GM21576 (cell line): ENCODE measurements at regions not wholly inside any gene's neighbourhood (a gene's known extent, or its start where the extent isn't known, plus 50 kb on each side); places are given as distances from the start of the nearest gene placed in this dataset.
"Not testable (repeated sequence)": the region's sequence is repeated elsewhere in the genome, so short reads cannot be mapped to it uniquely, and the experiment has no call there.

Experiments used
- ATAC-seq: cut with Tn5 transposase; IDR thresholded peaks from one replicate; pipeline ENCODE4 v1.9.1; 2021; ENCODE audit warnings: mild to moderate bottlenecking, moderate library complexity; ENCODE audit not compliant: unreplicated experiment

DNA sequence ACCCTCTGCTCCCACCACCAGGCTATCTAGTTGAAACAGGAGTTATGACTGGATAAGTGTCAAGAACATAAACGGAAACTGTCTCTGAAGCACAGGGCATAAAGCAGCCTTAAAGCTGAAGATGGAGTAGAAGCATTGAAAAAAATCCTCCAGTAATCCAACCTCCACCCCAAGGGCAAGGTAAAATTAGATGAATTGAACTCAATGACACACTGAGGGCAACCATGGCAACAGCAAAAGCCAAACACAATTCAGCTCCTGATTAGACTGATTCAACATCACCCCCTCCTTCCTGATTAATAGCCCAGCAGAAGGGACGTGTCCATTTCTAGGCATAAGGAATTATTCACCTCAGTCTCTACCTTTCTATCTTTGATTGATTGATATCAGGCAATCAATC, 183.2 kb upstream of the MAP3K1 start:
- no peak for ATAC-seq

DNA sequence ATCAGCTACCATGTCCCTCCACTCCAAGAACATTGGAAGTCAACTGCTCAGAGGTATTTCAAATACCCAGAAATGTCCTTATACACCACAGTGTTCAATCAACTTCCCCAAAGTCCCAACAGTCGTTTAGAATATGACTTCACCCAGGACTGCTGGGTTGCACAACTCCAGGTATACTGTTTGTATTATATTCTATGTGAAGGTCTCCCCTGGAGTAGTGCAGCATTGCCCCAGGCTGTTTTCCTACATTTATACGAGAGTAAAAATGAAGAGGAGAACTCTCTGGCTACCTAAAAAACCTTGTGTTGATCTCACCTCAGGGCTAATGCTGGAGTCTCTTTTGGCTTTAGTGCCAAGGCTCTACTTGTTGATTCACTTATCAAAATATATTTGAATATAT, 183.6 kb upstream of the MAP3K1 start:
- no peak for ATAC-seq

DNA sequence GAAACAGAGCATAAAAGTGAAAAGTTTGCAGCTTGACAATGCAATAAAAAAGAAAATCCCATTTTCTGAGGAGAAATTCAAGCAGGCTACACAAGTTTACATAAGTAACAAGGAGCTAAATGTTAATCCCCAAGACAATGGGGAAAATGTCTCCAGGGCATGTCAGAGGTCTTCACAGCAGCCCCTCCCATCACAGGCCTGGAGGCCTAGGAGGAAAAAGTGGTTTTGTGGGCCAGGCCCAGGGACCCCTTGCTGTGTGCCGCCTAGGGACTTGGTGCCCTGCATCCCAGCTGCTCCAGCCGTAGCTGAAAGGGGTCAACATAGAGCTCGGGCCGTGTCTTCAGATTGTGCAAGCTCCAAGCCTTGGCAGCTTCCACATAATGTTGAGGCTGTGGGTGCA, 186.7 kb upstream of the MAP3K1 start:
- not testable (repeated sequence) for ATAC-seq

DNA sequence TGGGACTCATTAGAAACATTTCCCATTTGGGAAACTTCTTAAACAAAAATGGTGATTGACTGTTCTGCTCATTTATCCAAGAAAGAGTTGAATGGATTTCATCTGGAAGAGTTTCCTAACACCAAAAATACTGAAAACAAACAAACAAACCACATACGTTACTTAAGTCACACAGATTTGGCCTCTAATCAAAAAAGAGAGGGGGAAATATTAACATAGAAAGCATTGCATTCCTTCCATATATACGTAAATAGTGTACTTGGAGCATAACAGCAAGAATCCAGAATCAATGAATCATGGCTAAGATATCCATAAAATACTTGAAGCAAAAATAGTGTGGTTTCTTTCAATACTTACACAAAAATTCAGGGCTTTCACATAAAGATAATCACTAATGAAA, 189.8 kb upstream of the MAP3K1 start:
- no peak for ATAC-seq

DNA sequence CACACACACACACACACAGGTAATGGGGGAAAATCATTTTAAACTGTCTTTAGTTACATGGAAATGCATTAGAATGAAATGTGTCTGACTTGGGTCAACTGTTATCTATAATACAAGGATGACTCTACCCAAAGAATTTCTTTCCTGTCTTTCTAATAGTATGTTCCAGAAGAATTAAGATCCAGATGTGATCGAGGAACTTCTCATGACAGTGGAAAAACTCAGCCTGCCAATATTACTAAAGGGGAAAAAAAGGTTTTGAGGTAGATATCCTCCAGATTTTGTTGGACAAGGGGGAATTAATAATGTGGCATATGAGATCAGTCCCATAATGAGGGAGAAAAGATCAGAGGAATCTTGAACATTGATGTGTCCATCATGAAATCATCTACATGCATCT, 190.6 kb upstream of the MAP3K1 start:
- ATAC-seq = no peak

DNA sequence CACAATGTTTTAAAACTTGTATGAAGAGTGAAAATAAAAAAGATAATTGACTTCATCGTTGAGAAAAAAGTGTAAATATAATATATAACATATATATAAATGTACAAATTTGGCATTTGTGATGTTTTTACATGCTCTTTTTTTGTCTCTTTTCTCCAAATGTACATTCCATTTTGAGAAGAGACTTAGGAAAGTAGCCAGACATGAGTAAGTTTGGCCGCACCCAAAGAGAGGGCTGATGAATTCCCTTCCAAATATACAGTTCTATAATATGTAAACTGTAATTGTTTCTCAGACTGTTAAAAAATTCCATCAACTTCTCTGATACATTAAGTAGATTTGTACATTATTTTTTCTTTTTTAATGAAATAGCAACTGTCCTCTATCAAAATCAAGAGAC, 193.2 kb upstream of the MAP3K1 start:
- no peak for ATAC-seq

DNA sequence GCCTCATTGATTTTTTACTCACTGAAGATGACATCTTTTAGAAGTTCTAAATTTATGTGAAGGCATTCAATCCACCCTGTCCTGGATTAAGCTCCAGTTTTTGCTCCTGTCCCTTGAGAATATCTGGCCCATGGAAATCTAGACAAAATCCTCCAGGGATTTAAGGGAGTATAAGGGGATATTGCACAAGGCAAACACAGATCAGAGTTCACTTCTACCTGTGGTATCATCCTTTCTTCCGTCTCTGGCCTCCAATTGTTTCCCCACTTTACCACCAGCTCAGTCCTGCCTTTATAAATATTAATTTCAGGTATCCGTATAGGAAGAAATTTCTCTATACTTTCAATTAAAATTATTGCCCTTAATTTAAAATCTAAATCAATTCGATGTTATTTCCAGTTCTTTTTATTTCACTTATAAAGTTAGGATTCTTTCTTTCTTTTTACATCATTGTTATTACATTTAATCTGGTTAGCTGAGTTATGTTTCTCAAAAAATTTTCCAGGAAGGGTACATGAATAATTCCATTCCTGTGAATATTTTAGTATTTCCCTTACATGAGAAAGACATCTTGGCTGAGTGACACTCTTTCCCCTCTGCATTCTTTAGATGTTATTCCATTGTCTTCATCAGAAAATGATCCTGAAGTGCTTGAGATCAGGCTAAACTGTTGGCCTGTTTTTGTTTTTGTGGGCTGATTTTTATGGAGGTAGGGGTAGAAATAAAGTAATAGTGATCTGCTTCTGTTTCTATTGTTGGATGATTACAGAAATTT, 194.3 kb upstream of the MAP3K1 start:
- ATAC-seq = no peak

DNA sequence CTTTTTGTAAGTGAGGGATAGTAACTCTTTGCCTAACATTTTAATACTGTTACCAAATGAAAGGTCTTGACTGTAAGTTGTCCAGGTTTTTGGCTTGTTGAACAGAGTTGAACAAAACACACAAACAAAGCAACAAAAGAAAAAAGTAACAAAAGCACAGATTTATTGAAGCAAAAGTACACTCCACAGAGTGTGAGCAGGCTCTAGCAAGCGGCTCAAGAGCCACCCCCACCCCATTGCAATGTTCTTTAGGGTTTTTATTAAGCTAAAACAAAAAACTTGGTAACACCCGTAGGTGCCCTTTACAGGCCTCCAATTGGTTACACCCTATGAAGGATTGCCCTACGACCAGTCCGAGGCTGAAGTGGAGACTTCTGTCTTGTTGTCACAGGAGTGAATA, 197.4 kb upstream of the MAP3K1 start:
- ATAC-seq = no peak

DNA sequence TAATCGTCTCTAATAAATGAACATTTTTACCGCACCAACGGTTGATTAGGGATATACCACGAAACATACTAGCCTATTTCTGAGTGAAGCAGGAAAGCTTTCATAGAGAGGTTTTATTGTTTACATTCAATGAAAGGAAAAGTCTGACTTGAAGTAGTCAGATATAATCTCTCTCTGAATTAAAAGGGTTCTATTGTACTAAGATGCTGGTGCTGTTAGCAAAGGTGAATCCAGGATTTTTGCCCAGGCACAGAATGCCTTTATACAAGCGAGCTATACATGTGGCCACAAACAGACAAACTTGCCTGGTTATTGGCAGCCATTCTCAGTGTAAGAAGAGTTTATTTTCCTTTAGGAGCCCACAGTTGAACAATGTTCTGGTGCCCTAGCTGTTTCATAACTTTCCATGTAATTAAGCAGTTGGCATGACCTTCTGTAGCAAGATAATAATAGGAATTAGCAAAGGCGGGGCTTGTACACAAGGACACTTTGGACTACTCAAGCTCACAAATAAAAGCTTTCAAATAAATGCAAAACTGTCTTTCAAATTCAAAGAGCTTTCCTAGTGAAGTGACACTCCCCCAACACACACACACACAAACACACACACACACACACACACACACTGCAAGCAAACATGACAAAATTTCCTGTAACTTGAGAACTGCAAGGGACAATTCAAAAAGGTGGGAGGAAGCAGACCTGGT, 198.7 kb upstream of the MAP3K1 start:
- no peak for ATAC-seq

DNA sequence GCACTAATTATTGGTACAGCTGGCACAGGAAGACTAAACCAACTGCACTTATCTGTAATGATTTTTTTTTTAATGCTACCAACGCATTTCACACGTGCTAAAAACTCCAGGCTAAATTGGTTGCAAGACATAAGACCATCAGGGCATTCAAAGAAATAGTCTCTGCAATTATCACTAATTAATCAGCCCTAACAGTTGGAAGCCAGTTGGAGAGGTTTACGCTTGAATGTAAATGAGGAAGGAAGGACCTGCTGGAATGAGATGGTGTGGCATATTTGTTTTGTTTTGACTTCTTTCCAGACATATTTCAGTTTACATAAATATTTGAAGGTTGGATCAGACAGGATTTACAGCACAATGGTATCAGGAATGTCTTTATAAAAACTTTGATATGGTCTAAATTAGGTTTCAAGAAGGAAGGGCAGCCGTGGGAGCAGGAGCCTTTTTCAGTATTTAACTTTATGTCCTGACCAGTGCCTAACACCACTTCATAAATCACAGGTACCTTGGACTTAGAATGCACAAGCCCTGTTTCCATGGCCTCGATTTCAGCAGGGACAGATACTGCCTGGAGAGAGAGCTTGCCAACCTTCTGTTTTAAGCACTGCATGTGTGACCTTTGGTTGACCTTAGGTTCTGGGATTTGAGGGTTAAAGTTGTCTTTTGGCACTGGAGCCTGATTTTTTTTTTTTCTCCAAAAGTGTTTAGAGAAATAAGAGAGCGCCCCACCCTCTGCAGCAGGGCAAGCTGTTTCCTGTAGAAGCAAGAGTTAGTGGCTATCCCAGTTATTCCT, 199.8 kb upstream of the MAP3K1 start:
- no peak for ATAC-seq

DNA sequence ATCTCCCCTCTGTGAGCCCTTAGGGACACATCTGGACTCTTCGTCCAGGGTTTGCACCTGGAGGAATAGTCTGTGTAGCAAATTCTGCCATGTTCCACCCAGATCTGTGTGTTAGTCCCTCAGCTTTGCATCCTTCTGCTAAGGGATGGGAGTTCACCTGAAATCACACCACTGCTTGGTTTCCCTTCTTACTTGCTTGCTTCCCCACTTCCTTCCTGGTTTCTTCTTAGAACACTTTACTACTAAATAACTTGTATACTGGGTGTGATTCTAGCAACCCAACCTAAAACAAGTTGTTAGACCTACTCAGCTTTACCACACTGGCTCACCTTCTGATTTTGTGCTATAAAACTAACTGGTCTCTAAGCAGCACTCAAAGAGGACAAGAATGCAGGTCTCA, 202.6 kb upstream of the MAP3K1 start:
- no peak for ATAC-seq

DNA sequence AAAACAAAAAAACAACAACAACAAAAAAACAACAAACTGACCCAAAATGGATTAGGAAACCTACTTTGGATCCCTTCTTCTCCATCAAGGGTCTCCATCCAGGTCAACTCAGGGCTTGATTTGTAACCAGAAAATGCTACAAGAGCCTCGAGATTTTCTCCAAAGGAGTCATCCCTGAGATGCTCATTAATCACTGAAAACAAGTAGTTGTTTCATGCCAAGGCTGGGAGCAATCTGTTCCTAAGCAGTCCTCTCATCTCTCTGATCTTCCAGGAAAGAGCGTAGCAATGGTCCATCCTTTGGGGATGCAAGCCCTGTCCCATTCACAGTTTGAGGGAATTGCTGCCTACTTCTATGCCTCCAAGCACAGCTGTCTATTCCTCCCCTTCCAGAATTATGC, 203.0 kb upstream of the MAP3K1 start:
- ATAC-seq = no peak

DNA sequence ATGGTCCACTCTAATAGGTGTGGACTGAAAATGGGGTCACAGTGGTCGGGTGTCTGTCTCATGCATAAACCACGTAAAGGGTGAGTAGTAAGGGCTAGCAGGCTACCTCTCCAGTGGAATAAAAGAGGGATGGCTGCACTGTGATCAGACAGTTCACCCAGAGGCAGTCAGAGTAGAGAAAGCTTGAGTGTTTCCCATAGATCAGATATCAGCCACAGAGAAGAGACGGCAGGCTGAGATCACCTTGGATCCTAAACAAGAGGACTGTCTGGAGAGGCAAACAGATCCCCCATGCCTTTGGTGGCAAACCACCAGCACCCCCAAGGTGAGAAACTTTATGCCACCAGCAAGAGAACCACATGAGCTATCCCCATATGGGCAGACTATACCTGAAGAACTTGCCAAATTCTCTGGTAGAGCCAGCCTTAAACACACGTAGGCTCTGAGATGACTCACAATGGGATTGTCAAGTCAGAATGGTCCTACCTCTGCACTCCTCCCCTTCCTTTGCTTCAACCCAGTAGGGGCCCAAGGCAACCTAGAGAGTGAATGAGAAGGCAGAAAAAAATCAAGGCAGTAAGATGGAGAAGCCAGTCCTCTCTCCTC, 205.2 kb upstream of the MAP3K1 start:
- no peak for ATAC-seq

DNA sequence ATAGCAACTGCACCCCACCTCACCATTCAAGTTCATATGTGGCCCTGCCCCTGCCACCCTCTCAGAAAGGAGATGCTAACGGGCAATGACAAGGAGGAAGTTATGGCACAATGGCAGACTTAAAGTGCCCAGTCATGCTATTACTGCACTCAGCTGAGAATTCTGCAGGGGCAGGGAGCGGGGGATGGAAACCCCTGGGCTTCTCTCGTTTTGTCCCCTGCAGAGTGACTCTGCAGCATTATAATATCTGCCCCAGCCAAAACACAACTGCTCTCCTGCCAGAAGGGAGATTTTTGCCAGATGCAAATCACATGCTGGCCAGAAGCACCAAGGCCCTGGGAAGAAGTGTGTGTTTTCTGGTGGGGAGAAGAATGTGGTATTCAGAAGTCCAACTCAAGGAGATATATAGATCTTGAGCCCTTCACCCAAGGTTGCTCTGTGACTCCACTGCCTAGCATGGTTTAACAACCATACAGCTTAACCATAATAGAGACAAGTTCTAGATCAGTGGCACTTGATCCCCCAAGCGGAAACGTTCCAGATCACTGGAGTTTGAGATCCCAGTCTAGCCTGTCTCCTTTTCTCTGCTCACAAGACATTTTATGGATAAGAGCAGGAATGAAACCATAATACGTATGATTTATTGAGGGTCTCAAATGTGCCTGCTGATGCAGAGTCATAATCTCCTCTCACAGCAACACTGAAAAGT, 207.0 kb upstream of the MAP3K1 start:
- no peak for ATAC-seq

DNA sequence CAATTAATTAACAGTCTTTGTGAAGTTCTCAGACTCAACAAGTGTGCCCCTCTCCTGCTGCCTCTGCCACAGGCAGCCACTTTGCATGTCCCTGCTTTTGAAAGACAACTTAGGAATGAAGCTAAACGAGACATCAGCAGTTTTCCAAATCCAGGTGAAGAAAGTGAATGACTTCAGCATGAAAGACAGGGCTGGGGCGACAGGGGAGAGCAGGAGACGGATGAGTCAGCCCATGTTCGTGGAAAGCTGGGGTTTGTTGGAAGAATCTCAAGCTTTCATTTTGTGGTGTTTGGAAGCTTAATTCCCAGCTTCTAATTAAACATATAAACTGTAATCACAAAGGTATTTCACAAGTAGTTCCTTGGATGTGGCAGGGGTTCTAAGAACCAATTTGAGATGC, 207.8 kb upstream of the MAP3K1 start:
- ATAC-seq = no peak

DNA sequence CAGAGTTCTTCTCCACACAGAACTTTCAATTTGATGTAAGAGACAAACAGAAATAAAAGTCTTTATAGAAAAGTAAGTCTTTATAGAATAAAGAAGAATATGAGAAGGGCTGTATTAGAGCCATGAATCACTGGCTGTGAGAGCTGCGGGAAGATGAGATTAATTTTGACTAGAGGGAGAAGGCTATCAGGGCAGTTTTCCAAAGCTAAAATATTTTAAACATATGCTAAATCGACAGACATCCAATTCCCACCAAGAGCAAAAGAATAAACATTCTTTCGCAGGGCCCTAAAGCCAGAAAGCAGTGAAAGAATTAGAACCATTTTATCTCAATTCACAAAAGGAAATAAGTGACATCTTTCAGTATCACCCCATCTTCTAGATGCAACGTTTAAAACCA, 208.3 kb upstream of the MAP3K1 start:
- no peak for ATAC-seq

DNA sequence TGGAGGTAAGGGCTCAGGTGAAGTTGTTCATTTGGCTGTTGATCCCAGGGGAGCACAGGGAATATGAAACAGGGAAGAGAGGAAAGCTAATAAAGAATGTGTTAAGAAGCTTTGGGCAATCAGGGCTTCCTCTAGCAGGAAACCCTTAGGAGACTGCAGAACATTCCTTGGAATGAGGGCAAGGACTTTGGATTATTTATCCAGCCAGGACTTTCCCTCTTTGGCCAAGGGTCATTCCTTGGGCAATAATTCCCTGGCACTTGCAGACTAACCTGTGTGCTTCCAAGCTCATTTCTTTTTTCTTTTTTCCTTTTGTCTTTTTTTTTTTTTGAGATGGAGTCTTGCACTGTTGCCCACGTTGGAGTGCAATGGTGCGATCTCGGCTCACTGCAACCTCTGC, 209.2 kb upstream of the MAP3K1 start:
- ATAC-seq = no peak

DNA sequence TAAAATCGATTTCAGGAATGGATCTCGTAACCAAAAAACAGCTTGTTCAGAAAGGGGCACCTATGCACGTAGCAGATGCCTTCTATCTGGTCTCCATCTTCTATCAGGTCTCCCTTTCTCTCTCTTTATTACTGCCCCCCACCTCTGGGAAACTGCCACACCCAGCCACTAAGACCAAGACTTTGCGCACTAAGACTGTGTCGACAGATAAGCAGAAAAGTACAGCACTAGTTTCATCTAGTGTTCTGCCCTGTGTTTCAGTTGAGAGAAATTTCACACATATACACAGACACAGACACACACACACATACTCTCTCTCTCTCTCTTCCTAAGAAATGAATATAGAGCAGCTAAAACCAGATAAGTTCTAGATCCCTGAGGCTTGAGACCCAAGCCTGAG, 210.1 kb upstream of the MAP3K1 start:
- no peak for ATAC-seq

DNA sequence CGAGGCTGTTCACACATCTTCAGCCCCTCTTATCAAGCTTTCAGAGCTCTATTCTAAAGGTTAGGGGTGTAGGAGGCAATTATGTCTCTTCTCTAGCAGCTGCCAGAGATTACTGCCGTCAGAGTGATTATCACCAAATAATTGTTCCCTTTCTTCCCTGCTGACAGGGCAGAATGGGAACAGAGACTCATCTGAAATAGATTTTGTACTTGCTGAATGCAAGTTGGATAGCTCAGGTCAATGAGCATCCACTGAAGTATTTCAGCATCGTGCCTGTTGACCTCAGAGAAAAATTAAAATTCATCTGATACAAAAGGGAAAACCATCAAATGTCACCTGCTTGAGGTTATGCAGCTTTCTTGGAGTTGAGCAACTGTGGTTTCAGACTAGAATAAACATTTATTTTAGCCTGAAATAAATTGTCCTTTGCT, 213.7 kb upstream of the MAP3K1 start:
- ATAC-seq = no peak

DNA sequence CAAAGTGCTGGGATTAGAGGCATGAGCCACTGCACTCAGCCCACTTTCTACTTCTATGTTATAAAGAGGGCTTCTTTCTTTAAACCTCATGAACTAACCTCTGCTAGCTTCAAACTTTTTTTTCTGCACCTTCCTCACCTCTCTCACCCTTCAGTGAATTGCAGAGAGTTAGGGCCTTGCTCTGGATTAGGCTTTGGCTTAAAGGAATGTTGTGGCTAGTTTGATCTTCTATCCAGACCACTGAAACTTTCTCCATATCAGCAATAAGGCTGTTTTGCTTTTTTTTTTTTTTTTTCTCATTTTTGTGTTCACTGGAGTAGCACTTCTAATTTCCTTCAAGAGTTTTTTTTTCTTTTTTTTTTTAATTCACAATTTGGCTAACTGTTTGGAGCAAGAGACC, 216.4 kb upstream of the MAP3K1 start:
- ATAC-seq = no peak

DNA sequence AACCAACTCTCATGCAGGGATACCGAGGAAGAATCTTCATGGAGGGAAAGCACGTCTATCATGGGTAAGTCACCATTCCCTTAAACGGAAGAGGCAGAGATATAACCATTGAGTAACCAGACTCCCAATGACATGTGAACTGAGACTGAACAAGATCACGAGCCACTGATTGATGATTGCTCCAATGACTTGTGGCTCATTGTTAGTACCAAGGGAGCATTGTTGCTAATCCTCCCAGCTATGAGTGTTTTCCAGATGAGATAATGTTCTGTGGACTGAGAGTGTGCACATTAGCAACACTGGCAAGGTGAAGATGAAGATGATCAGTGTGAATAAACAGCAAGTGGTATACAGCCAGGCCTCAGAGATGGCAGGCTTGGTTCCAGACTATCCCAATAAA, 219.2 kb upstream of the MAP3K1 start:
- ATAC-seq = no peak
